Stimulated activated naive CD8-positive, alpha-beta T cell treated with anti-CD3 and anti-CD28 coated beads, Interleukin-15, Interleukin-2, amounts not matched to agents 100 ng/mL and 50 ng/mL, for 24 hours (primary cell): ENCODE measurements at regions not wholly inside any gene's neighbourhood (a gene's known extent, or its start where the extent isn't known, plus 50 kb on each side); places are given as distances from the start of the nearest gene placed in this dataset.
"Not testable (repeated sequence)": the region's sequence is repeated elsewhere in the genome, so short reads cannot be mapped to it uniquely, and the experiment has no call there.

Source experiments
- H3K27ac Mint-ChIP-seq: one replicate; pipeline ENCODE4 v1.8.0; 2021; ENCODE audit warnings: mild to moderate bottlenecking, mixed read lengths
- H3K27me3 Mint-ChIP-seq: one replicate; pipeline ENCODE4 v1.8.0; 2021; ENCODE audit warnings: mixed read lengths
- H3K36me3 Mint-ChIP-seq: one replicate; pipeline ENCODE4 v1.8.0; 2021; ENCODE audit warnings: low read depth, mixed read lengths
- H3K4me1 Mint-ChIP-seq: one replicate; pipeline ENCODE4 v1.8.0; 2021; ENCODE audit warnings: low read depth, mixed read lengths
- H3K4me3 Mint-ChIP-seq: one replicate; pipeline ENCODE4 v1.8.0; 2021; ENCODE audit warnings: mild to moderate bottlenecking, mixed read lengths
- H3K9me3 Mint-ChIP-seq: one replicate; pipeline ENCODE4 v1.8.0; 2021; ENCODE audit warnings: mixed read lengths

GRCh38 chr10:111598433-111599059 lies 521.7 kb downstream of the ADRA2A start:
- Mint-ChIP-seq H3K4me3 (no peak overlapping the region), H3K27me3 (peaks cover 10% of the 10 kb centered on the region), H3K27ac (no peak overlapping the region), H3K36me3 (no peaks in the 10 kb centered on the region), H3K4me1 (no peaks in the 10 kb centered on the region), H3K9me3 (no peaks in the 10 kb centered on the region)

DNA sequence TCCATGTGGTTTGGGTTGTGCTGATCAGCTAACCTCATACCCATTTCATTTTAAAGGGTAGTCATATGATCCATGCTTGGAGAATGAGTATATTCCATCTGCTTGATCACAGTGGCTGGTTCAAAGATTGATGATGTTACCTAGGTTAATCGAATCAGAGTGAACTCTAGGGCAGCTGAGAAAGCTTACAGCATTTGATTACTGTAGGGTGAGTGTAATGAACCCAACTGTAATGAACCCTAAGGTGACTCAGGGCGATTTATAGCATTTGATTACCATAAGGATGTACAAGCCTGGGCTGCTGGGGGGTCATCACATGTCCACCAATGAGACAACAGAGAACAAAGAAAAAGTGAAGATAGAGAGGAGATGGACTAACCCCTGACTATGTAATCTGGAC lies 523.1 kb downstream of the ADRA2A start:
- no peaks in the 10 kb centered on the region for H3K36me3 Mint-ChIP-seq

GRCh38 chr10:111600772-111601171 lies 523.9 kb downstream of the ADRA2A start:
- Mint-ChIP-seq H3K27me3 (peaks cover 19% of the 10 kb centered on the region), H3K27ac (no peak overlapping the region)

More for the DNA sequence above, 523.1 kb downstream of the ADRA2A start:
- H3K27me3 Mint-ChIP-seq, result peaks cover 15% of the 10 kb centered on the region
- H3K27ac Mint-ChIP-seq, result no peak overlapping the region
- H3K4me3 Mint-ChIP-seq, result no peak overlapping the region
- H3K9me3 Mint-ChIP-seq, result no peaks in the 10 kb centered on the region
- no peaks in the 10 kb centered on the region for H3K4me1 Mint-ChIP-seq

DNA sequence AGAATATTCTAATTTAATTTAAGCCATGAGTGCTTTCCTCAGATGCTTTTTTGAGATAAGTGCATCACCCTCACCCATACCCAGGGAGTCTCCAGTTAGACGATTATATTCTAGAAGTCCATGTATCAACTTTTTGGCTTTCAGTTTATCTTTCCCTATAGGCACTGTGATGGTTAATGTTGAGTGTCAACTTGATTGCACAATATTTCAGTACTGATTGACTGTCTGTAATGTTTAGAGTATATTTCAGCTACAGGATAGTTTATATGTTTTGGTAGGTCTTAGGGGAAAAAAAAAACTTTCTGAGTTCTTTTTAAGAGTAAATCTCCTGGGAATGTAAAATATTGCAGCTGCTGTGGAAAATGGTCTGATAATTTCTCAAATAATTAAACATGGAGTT lies 535.4 kb downstream of the ADRA2A start:
- Mint-ChIP-seq H3K9me3 (no peaks in the 10 kb centered on the region), H3K4me1 (no peaks in the 10 kb centered on the region), H3K27ac (no peak overlapping the region), H3K27me3 (peaks cover 3% of the 10 kb centered on the region), H3K4me3 (no peak overlapping the region), H3K36me3 (no peaks in the 10 kb centered on the region)

More at GRCh38 chr10:111600772-111601171, 523.9 kb downstream of the ADRA2A start:
- H3K36me3 Mint-ChIP-seq, result no peaks in the 10 kb centered on the region
- H3K4me3 Mint-ChIP-seq, result no peak overlapping the region
- no peaks in the 10 kb centered on the region for H3K9me3 Mint-ChIP-seq
- no peaks in the 10 kb centered on the region for H3K4me1 Mint-ChIP-seq

- Mint-ChIP-seq H3K4me1 (no peaks in the 10 kb centered on the region), H3K9me3 (peaks cover 10% of the 10 kb centered on the region), H3K36me3 (no peaks in the 10 kb centered on the region), H3K27me3 (peaks cover 5% of the 10 kb centered on the region), H3K4me3 (no peak overlapping the region), H3K27ac (no peak overlapping the region)
These were observed 549.4 kb downstream of the GPAM start for GRCh38 chr10:111634191-111634590.

- peaks cover 21% of the 10 kb centered on the region for H3K9me3 Mint-ChIP-seq
- H3K27me3 Mint-ChIP-seq, result no peaks in the 10 kb centered on the region
- H3K27ac Mint-ChIP-seq, result no peak overlapping the region
- H3K4me3 Mint-ChIP-seq, result no peak overlapping the region
- no peaks in the 10 kb centered on the region for H3K36me3 Mint-ChIP-seq
- H3K4me1 Mint-ChIP-seq, result no peaks in the 10 kb centered on the region
These were observed 537.5 kb downstream of the GPAM start for GRCh38 chr10:111646021-111646420.

DNA sequence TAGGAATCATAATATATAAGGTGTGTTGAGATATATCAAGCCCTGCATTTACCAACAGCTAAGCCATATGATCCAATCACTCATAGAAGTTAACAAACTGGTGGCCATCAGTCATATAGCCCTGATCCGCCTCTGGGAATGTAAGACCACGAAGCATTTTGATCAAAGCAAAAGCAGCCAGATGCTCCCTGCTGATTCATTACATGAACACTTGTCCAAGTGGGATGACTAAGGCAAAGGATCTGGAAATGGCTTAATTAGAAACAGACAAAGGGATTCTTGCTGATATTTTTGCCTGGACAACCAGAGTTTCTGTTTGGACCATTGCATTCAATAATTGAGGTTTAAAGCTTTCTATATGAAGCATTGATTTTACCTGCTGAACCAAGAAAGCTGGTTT lies 535.5 kb downstream of the GPAM start:
- H3K27ac Mint-ChIP-seq, result no peak overlapping the region
- H3K27me3 Mint-ChIP-seq, result no peaks in the 10 kb centered on the region
- H3K9me3 Mint-ChIP-seq, result peaks cover 25% of the 10 kb centered on the region
- H3K36me3 Mint-ChIP-seq, result no peaks in the 10 kb centered on the region
- no peaks in the 10 kb centered on the region for H3K4me1 Mint-ChIP-seq
- no peak overlapping the region for H3K4me3 Mint-ChIP-seq

DNA sequence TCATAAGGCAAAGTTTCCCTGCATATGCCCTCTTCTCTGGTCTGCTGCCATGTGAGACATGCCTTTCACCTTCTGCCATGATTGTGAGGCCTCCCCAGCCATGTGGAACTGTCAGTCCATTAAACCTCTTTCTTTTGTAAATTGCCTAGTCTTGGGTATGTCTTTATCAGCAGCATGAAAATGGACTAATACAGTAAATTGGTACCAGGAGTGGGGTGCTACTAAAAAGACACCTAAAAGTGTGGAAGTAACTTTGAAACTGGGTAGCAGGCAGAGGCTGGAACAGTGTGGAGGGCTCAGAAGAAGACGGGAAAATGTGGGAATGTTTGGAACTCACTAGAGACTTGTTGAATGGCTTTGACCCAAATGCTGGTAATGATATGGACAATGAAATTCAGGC lies 534.5 kb downstream of the GPAM start:
- H3K27me3 Mint-ChIP-seq, H3K4me3 Mint-ChIP-seq, H3K4me1 Mint-ChIP-seq, H3K27ac Mint-ChIP-seq, H3K36me3 Mint-ChIP-seq: not testable (repeated sequence)
- peaks cover 22% of the 10 kb centered on the region for H3K9me3 Mint-ChIP-seq

DNA sequence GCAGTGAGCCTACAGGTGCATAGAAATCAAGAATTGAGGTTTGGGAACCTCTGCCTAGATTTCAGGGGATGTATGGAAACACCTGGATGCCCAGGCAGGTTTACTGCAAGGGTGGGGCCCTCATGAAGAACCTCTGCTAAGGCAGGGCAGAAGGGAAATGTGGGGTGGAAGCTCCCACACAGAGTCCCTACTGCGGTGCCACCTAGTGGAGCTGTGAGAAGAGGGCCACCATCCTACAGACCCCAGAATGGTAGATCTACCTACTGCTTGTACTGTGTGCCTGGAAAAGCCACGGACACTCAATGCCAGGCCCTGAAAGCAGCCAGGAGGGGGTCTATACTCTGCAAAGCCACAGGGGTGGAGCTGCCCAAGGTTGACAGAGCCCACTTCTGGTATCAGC lies 533.5 kb downstream of the GPAM start:
- H3K4me1 Mint-ChIP-seq, result no peaks in the 10 kb centered on the region
- H3K9me3 Mint-ChIP-seq, result peaks cover 22% of the 10 kb centered on the region
- no peak overlapping the region for H3K4me3 Mint-ChIP-seq
- H3K36me3 Mint-ChIP-seq, result no peaks in the 10 kb centered on the region
- no peak overlapping the region for H3K27ac Mint-ChIP-seq
- H3K27me3 Mint-ChIP-seq, result no peaks in the 10 kb centered on the region

DNA sequence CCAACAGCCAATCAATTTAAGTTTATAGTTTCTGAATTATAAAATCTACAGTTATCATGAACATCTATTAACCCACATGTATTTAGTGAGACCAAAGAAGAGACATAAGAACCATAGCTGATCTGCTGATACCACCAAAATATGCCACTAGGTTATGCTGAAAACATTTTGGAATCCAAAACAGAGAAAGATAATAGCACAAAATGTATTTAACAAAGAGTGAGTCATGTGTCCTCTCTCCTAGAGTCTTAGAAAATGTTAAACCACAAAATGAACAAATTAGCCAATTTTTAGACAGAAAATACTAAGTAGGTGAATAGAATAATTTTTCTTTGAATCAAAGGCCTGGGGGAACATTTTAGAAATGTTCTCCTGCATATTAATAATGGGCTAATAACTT lies 527.5 kb downstream of the GPAM start:
- Mint-ChIP-seq H3K4me1 (no peaks in the 10 kb centered on the region), H3K27me3 (no peaks in the 10 kb centered on the region), H3K4me3 (no peak overlapping the region), H3K36me3 (no peaks in the 10 kb centered on the region), H3K9me3 (peaks cover 4% of the 10 kb centered on the region), H3K27ac (no peak overlapping the region)

GRCh38 chr10:111677759-111678158 lies 505.8 kb downstream of the GPAM start:
- Mint-ChIP-seq H3K27ac (no peak overlapping the region), H3K4me3 (no peak overlapping the region), H3K36me3 (no peaks in the 10 kb centered on the region), H3K27me3 (no peaks in the 10 kb centered on the region), H3K4me1 (no peaks in the 10 kb centered on the region), H3K9me3 (peaks cover 1% of the 10 kb centered on the region)

GRCh38 chr10:111686796-111687195 lies 496.8 kb downstream of the GPAM start:
- H3K36me3 Mint-ChIP-seq, result no peaks in the 10 kb centered on the region
- H3K4me3 Mint-ChIP-seq, result no peak overlapping the region
- peaks cover 3% of the 10 kb centered on the region for H3K9me3 Mint-ChIP-seq
- peaks cover 4% of the 10 kb centered on the region for H3K27me3 Mint-ChIP-seq
- H3K27ac Mint-ChIP-seq, result no peak overlapping the region
- H3K4me1 Mint-ChIP-seq, result no peaks in the 10 kb centered on the region

- Mint-ChIP-seq H3K4me1 (no peaks in the 10 kb centered on the region), H3K4me3 (no peak overlapping the region), H3K27ac (no peak overlapping the region), H3K27me3 (no peaks in the 10 kb centered on the region), H3K36me3 (no peaks in the 10 kb centered on the region), H3K9me3 (peaks cover 4% of the 10 kb centered on the region)
These were observed 484.9 kb downstream of the GPAM start for GRCh38 chr10:111698711-111699110.

DNA sequence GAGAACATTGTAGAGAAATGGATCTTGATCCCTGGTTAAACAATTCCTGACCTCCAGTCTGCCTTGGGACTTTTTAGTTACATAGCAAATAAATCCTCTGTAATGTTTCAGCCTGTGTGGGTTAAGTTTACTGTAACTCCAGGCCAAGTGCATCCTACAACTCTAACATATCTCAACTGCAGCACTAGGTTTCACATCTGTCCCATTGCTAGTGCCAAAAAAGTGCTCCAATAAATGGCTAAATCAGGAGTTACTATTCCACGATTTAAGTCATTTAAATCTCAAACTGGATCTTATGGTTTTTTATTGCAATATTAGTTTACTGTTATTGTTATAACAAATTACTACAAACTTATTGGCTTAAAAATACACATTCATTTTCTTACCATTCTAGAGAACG lies 479.6 kb downstream of the GPAM start:
- Mint-ChIP-seq H3K27ac (no peak overlapping the region), H3K9me3 (peaks cover 8% of the 10 kb centered on the region), H3K4me1 (no peaks in the 10 kb centered on the region), H3K36me3 (no peaks in the 10 kb centered on the region), H3K4me3 (no peak overlapping the region), H3K27me3 (no peaks in the 10 kb centered on the region)

- Mint-ChIP-seq H3K36me3 (no peaks in the 10 kb centered on the region), H3K27me3 (no peaks in the 10 kb centered on the region), H3K4me3 (no peak overlapping the region), H3K9me3 (peaks cover 8% of the 10 kb centered on the region), H3K27ac (no peak overlapping the region), H3K4me1 (no peaks in the 10 kb centered on the region)
These were observed 478.5 kb downstream of the GPAM start for GRCh38 chr10:111705021-111705420.

DNA sequence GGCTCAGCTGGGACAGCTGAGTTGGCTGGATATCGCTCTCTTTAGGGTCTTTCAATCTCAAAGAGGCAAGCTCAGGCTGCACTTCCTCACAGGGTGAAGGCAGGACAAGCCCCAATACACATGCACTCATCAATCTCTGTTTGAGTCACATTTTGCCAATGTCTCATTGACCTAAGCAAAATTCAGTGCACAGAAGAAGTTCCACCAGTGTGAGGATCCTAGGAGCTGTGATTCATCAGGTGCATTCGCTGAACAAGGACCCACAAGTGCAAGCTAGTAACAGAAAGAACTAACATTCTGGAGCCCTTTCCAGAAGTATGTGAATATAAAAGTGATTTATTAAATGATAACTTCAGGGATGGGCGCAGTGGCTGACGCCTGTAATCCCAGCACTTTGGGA lies 477.2 kb downstream of the GPAM start:
- Mint-ChIP-seq H3K4me1 (no peaks in the 10 kb centered on the region), H3K9me3 (peaks cover 8% of the 10 kb centered on the region), H3K4me3 (no peak overlapping the region), H3K36me3 (no peaks in the 10 kb centered on the region), H3K27me3 (no peaks in the 10 kb centered on the region), H3K27ac (no peak overlapping the region)
